AG10803 (cell line): ENCODE measurements at regions not wholly inside any gene's neighbourhood (a gene's known extent, or its start where the extent isn't known, plus 50 kb on each side); places are given as distances from the start of the nearest gene placed in this dataset.

Experiments used
- DNase-seq: peaks from one replicate; pipeline ENCODE4 v3.0.0; 2010; ENCODE audit warnings: low read depth
- H3K4me3 ChIP-seq: 2 replicates; pipeline ENCODE4 v1.5.1; 2011; ENCODE audit warnings: mild to moderate bottlenecking, low read length, control low read depth
- TF ChIP-seq, protein P1 (sequence below): conservative IDR thresholded peaks from 2 replicates; pipeline ENCODE4 v1.5.1; 2011; ENCODE audit warnings: mild to moderate bottlenecking, low read length, control low read depth, inconsistent platforms

DNA sequence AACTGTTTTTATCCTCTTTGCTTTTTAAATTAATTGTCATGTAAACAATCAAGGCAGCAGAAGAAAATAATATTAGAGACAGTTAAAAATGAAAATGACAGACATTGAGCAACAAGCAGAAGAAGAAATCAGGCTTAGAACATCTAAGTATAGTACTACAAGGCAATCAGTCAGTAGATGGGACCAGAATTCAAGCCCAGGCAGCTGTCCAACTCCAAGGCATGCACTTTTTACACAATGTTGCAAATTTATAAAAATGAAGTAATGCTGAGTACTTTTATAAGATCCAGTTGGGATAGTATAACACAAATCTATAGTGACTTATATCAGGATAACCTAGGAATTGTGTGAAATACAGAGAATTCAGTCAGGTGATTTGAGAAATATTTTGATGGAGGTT, 2815.8 kb downstream of the PCDH9 start:
- TF ChIP-seq, protein P1, sequence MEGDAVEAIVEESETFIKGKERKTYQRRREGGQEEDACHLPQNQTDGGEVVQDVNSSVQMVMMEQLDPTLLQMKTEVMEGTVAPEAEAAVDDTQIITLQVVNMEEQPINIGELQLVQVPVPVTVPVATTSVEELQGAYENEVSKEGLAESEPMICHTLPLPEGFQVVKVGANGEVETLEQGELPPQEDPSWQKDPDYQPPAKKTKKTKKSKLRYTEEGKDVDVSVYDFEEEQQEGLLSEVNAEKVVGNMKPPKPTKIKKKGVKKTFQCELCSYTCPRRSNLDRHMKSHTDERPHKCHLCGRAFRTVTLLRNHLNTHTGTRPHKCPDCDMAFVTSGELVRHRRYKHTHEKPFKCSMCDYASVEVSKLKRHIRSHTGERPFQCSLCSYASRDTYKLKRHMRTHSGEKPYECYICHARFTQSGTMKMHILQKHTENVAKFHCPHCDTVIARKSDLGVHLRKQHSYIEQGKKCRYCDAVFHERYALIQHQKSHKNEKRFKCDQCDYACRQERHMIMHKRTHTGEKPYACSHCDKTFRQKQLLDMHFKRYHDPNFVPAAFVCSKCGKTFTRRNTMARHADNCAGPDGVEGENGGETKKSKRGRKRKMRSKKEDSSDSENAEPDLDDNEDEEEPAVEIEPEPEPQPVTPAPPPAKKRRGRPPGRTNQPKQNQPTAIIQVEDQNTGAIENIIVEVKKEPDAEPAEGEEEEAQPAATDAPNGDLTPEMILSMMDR = no peak
- DNase-seq = no peak
- H3K4me3 ChIP-seq = no peak overlapping the region

DNA sequence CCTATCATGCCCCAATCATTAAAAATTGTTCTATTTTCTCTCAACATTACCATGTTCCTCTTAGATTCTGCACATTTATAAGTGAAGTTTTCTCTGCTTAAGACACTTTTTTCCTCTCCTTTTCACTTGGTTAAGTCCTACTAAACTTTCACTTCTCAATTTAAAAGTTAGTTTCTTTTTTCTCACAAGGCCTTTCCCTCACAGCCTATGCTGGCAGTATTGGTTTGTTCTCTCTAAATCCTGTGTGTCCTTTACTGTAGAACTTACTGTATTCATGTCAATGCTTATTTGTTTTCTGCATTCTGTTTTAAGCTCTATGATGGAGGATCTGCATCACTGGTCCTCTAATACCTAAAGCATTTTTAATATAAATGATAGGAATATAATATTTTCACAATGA, 2816.6 kb downstream of the PCDH9 start:
- no peak overlapping the region for H3K4me3 ChIP-seq
- DNase-seq = no peak
- TF ChIP-seq, protein P1 = no peak

DNA sequence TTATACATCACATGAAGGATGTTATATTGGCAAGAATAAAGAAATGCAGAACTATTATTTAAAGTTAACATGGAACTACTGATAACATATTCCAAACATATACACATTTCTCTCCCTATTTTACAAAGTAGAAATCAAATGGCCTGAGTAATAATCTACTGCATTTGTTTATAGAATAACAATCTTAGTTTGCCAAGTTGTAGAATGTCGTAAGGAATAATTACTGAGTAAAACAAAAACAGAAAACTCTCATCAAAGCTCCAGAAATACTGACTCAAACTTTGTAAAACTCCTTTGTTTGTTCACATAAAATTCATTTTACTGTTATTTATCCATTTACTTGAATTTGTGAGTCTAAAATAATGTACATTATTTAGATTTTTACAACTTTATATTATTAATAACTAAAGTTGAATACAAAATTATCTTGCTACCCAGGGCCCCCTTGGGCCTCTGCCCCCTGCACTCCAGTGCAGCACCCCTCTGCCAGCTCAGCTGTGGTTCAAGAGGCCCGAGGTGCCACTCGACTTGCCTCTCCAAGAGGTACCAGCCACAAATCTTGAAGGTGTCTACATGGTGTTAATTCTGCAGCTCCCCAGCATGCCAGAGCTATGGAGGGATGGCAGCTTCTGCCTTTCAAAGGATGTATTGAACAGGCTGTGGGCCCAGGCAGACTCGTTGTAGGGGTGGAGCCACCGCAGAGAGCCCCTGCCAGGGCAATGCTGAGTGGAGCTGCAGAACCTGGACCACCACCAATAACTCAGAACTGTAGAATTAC, 2819.7 kb downstream of the PCDH9 start:
- no peak for DNase-seq
- H3K4me3 ChIP-seq = no peak overlapping the region
- TF ChIP-seq, protein P1 = no peak

DNA sequence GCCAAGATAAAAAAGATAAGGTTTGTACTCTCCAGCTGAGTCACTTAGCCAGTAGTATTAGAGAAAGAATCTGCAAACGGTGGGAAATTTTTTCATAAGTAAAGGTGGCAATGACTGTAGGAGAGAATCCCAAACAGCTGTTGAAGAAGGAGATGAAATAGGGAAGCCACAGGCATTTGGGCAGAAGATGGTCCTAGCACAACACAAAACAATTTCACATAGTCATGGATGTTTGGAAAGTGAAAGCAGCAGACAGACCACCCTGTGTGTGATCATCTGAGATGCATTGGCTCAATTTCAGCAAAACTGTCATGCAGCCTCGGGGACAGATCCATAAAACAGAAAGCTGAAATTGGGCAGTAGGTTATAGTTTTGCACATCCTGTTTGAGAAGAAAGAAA, 2832.4 kb downstream of the PCDH9 start:
- TF ChIP-seq, protein P1 = no peak
- peak; percentile 4 for DNase-seq
- H3K4me3 ChIP-seq = no peak overlapping the region

DNA sequence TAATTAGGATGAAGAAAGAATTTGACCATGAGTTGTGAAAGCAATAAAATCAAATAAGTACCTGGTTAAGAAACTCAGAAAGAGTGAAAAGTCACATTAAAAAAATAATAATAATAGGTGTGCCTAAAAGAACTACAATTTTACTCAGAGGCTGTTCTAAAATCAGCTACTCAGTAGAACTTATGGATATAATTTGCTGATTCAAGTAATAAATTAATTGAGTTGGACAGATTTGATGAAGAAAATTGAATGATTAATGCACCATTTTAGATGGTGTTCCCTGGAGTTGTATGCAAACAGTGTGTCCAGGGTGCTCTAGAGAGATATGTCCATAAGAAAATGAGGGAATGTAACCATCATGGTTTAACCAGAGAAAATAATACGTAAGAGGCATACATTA, 2852.5 kb downstream of the PCDH9 start:
- H3K4me3 ChIP-seq = no peak overlapping the region
- TF ChIP-seq, protein P1 = no peak
- no peak for DNase-seq

DNA sequence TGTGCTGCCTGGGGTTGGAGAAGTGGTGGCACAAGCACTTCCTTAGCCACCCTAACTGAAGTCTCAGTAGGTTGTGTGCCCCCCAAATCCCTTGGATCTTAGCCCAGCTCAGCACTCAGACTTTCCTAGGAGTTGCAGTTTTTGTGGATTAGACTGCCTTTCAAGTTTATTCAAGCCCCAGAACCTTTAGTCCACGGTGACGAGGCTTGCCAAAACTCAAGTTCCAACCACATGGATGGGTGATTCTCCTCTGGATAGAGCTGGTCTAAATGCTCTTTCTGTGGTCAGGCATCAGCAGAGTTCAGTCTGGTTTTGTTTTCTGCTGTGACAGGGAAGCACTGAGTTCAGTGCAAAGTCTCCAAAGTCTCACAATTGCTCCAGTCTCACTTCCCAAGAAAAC, 2858.7 kb downstream of the PCDH9 start:
- TF ChIP-seq, protein P1 = no peak
- DNase-seq = no peak
- no peak overlapping the region for H3K4me3 ChIP-seq

DNA sequence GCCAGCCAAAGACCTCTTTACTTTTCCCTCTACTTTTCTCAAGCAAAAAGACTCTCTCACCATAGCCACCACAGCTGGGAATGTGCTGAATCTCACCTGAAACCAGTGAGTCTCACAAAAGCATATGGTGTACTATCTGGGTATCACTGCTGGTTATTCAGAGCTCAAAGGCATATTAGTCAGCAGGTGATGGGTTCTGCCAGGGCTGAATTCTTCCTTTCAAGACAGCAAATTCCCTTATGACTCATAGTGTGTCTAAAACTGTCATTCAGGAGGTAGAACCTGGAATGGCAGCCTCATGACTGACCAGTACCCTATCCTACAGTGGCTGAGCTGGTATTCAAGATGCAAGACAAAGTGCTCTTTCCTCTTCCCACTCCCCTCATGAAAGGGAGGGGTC, 2859.1 kb downstream of the PCDH9 start:
- DNase-seq = no peak
- no peak overlapping the region for H3K4me3 ChIP-seq
- TF ChIP-seq, protein P1 = no peak
